Urinary bladder (tissue), 3 donors: ENCODE measurements at regions not wholly inside any gene's neighbourhood (a gene's known extent, or its start where the extent isn't known, plus 50 kb on each side); places are given as distances from the start of the nearest gene placed in this dataset.

Source experiments
- DNase-seq: peaks from one replicate; pipeline ENCODE4 v3.0.0-alpha.2; 2015; ENCODE audit errors: extremely low spot score
- H3K27ac ChIP-seq: one replicate; pipeline ENCODE4 v1.5.1; 2013; ENCODE audit warnings: low read depth, mild to moderate bottlenecking, moderate library complexity
- H3K36me3 ChIP-seq: one replicate; pipeline ENCODE4 v1.6.1; 2013; ENCODE audit warnings: mild to moderate bottlenecking, moderate library complexity; ENCODE audit not compliant: insufficient read depth
- H3K4me1 ChIP-seq: one replicate; pipeline ENCODE4 v1.6.1; 2013; ENCODE audit warnings: mild to moderate bottlenecking, moderate library complexity; ENCODE audit not compliant: insufficient read depth
- H3K4me3 ChIP-seq: one replicate; pipeline ENCODE4 v1.5.1; 2013; ENCODE audit warnings: low read depth, low read length
- WGBS: extraction: QIAGEN DNeasy Blood & Tissue Kit; methylation state at CpG from one replicate; pipeline ENCODE4 v1.1.7; 2013; 5-methylcytosine and 5-hydroxymethylcytosine counted together
- donor health status: healthy with polysubstance abuse.
- donor health status: healthy.

DNA sequence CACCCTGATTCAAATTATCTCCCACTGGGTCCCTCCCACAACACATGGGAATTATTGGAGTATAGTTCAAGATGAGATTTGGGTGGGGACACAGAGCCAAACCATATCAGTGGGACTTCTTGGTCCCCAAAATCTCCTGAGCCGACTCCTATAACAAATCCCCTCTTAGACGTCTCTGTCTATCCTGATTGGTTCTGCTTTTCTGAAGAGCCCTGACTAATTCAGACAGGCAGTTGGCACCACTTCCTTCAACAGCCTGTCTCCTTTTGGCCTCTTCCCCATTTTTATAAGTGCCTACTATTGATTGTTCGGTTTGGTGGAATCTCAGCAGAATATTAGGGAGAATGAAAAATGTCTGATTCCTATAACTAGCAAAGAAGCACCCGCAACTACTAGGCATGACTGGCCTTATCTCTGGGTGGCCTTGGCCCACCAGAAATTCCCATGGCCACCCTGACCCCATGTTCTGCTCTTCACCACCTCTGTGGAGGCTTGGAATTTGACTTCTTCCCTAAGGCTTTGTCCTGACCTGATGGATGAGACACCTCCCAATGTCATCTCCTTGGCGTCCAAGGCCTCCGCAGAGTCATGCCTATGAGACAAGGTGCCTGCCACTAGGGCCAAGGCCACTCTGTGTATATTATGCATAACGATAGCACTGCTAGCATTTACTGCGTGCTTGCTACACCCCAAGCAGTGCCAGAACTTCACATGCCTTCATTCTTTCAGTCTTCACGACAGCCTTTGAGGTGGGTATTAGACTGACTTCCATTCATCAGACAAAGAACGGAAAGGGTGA lies 218.9 kb upstream of the COPS8 start:
- 90% methylated on average over 10 of the region's 10 CpGs for WGBS
- Histone ChIP-seq H3K27ac (no peak overlapping the region), H3K36me3 (no peaks in the 10 kb centered on the region), H3K4me1 (no peaks in the 10 kb centered on the region), H3K4me3 (no peak overlapping the region)
- DNase-seq = no peak

DNA sequence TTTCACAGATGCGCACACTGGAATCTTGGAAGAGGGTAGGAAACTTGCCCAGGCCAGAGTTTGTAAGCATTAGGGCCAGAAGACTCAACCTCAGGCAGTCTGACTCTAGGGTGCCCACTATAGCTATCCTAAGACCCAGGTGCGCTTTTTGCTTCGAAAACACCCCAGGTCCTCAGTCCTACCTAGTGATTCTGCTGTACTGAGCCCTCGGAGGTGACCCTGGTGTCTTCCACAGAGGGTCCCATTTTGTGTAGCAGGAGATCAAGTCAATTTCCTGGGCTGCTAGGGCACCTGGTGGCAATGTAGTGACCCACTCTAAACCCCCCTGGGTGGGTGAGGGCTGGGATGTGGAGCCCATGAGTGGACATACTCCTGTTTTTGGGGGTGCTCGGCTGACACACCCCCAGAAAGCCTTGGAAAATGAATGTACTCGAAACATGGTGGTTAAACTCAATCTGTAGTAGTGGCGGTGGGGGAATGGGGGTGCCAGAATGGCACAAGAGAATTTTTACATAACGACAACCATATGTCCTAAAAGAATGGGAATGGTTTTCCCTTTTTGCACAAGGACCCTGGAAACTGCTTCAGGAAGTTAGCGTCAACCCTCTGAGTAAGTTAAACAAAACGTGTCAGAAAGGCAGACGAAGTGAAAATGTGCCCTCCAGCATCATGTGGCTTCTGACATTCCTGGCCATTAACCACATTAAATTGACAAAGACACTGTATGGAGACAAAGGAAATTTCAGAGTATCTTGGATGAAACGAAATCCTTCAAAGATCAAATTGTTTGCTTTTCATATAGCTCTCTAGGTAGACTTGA lies 218.0 kb upstream of the COPS8 start:
- WGBS = 85% methylated on average over 12 of the region's 12 CpGs
- H3K4me3 ChIP-seq = no peak overlapping the region
- no peaks in the 10 kb centered on the region for H3K36me3 ChIP-seq
- H3K27ac ChIP-seq = no peak overlapping the region
- H3K4me1 ChIP-seq = no peaks in the 10 kb centered on the region
- no peak for DNase-seq

DNA sequence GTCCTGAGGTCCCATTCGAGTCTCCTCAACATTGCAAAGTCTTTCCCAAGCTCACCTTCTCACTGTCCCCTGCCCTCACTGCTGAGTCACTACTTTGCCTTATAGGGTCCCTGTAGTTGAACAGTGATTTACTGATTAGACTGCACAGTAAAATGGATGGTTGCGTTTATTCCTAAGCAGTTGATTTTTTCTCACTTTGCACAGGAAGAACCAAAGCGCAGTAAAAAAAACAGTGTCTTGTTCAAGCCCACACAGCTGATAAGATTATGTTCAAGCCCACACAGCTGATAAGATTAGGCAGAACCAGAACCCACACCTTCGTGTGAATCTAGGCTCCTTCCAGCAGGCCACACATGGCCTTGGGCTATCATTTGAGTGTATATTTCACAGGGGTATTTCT lies 215.3 kb upstream of the COPS8 start:
- WGBS = 57% methylated on average over 4 of the region's 4 CpGs
- Histone ChIP-seq H3K4me1 (no peaks in the 10 kb centered on the region), H3K4me3 (no peak overlapping the region), H3K27ac (no peak overlapping the region), H3K36me3 (no peaks in the 10 kb centered on the region)
- DNase-seq = no peak

DNA sequence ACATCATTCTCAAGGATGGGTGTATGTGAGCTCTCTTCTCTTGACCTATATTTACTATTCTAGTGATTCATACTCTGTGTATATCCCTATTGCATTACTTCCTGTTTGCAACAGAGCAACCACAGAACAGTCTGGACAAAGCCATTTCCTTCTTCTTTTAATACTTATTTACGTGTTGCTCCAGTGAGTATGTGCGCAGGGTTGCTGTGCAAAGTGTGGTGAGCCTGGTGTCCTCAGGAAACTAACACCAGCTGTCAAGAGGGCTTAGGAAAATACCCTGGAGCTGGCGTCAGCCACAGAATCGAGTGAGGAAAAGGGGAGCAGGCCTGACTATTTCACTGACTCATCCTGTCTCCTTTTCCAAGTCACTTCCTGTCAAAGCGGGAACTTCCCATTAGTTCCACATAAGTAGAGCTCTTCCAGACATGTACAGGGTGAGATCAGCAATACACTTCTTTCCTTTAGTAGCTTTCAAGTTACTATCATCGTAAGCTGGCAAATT lies 214.1 kb upstream of the COPS8 start:
- Histone ChIP-seq H3K36me3 (no peaks in the 10 kb centered on the region), H3K27ac (peak overlapping the region; percentile 14), H3K4me1 (no peaks in the 10 kb centered on the region), H3K4me3 (no peak overlapping the region)
- WGBS = 40% methylated on average over 6 of the region's 6 CpGs
- no peak for DNase-seq

DNA sequence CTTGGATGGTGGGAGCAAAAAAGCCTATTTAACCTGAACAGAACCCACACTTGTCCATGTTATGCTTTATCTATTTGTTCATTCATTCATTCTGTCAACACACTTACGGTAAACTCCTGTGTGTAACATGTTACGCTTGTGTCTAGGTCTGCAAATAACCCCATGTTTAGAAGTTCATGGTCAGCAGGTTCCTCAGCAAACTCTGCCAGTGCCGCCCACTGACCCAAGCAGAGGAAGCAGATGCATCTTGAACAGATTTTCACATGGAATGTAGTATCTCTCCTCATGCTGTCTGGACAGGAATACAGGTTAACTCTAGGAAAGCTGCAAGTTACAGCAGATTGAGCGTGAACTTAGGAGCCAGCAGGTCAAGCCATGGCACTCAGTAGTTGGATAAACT lies 213.7 kb upstream of the COPS8 start:
- DNase-seq = no peak
- WGBS = 88% methylated on average over 4 of the region's 4 CpGs
- Histone ChIP-seq H3K27ac (peak overlapping the region; percentile 14), H3K36me3 (no peaks in the 10 kb centered on the region), H3K4me1 (no peaks in the 10 kb centered on the region), H3K4me3 (no peak overlapping the region)

DNA sequence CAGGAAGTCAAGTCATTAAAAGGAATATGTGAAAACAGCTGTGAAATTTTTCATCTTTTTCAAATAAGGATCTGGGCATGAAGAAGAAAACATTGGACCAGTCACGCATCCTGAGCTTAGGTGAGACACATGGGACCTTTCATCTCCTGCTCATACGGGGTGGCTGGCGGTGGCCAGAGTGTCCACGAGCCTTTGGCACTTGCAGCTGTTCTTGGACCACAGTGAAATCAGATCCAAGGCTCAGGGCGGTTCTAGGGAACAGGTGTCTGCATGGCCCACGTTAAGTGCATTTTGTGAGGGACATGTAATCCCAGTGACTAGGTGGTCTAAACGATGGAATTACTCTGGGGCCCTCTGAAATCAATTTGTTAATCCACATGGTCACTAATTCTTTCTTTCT lies 212.7 kb upstream of the COPS8 start:
- 84% methylated on average over 7 of the region's 7 CpGs for WGBS
- H3K27ac ChIP-seq = no peak overlapping the region
- H3K36me3 ChIP-seq = no peaks in the 10 kb centered on the region
- no peak overlapping the region for H3K4me3 ChIP-seq
- no peaks in the 10 kb centered on the region for H3K4me1 ChIP-seq
- no peak for DNase-seq

DNA sequence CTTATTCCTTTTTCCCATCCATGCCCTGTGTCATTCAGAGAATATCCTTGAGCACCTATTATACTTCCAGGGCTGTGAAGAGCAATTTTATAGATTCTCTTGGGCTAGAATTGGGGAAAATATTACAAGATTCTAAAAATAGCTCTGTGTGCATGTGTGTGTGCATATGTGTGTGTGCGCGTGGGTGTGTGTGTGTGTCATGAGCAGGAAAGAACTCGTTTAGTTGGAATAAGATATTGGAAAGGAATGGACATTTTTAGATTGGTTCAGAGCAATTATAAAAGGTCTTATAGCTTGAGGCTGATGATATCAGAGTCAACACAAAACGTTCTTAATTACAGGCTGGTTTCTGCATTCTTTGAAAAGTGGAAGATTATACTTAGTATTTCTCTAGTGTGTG lies 212.1 kb upstream of the COPS8 start:
- DNase-seq = no peak
- 52% methylated on average over 4 of the region's 4 CpGs for WGBS
- Histone ChIP-seq H3K27ac (no peak overlapping the region), H3K36me3 (no peaks in the 10 kb centered on the region), H3K4me3 (no peak overlapping the region), H3K4me1 (no peaks in the 10 kb centered on the region)

DNA sequence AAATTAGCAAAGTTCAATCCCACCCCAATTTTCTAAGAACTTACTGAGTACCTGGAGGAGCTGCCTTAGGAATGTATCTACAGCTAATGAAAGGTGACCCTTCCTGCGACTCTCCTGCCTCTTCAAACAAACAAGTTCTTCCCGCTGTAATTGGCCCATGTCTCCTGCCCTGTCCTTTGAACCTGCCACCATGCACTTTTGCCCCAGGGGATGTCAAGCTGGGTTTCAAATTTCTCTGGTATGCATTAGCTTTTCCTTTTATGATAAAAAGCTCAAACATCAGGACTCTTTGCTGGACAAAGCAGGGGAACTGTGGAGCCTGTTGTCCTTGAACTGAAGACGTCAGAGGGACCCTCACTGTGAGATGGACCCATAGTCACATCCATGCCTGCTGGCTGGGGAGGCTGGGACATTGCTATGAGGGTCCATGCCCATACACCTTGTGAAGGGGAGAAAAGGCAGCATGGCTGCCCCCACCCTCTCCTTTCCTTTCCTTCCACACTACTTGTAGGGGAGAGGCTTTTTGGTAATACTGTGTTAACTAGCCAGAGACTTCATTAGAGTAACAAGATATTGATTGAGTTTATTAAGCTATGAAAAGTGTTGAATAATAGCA lies 210.7 kb upstream of the COPS8 start:
- H3K4me1 ChIP-seq = no peaks in the 10 kb centered on the region
- no peak overlapping the region for H3K27ac ChIP-seq

DNA sequence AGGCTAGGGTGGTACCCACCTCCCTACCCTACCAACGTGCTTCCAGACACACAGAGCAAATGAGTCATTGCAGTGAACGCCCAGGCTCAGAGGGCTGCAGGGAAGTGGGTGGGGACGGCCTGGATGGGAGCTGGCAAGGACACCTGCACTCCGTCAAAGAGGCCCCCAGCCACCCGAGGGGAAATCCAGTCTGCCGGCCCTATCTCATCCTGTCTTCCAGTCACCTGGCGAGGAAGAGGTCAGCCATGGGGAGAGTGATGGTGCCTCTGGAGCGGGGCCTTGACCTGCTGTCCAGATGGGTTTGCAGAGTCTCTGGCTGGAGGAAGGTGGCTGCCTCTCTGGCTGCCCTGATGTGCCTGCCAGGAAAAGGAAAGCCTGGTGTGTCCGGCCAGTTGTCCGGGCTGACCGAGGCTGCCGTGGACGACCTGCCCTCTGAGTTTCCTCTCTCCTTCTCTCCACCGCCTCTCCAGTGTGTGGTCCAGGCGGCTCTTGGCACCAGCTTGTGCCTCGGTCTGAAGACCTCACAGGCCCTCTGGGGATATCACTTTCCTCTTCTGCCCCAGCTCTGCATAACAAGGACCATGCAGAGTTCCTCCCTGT lies 209.7 kb upstream of the COPS8 start:
- no peak overlapping the region for H3K27ac ChIP-seq
- no peak overlapping the region for H3K4me3 ChIP-seq
- DNase-seq = no peak
- no peaks in the 10 kb centered on the region for H3K36me3 ChIP-seq
- WGBS = 67% methylated on average over 16 of the region's 16 CpGs
- H3K4me1 ChIP-seq = no peaks in the 10 kb centered on the region

More for the DNA sequence above, 210.7 kb upstream of the COPS8 start:
- no peaks in the 10 kb centered on the region for H3K36me3 ChIP-seq
- DNase-seq = no peak
- H3K4me3 ChIP-seq = no peak overlapping the region
- WGBS = 94% methylated on average over 3 of the region's 3 CpGs

DNA sequence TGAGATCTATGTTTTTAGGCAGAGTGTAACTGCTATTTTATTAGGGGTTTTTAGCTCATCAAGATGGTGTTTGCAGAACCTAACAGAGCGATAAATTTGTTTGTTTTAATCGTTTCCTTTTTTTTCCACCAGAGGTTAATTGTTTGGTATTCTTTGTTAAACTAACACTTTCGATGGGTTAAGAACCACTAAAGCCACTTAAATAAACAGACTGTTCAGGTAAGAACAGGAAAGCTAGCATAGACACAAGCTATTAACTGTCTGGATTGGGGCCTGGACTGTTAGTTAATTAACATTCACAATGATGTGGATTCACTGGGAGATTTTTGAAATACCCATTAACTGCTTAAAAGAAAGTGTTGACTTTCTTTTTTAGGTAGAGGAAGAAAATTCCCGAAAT lies 209.0 kb upstream of the COPS8 start:
- Histone ChIP-seq H3K4me3 (no peak overlapping the region), H3K36me3 (no peaks in the 10 kb centered on the region), H3K4me1 (no peaks in the 10 kb centered on the region), H3K27ac (no peak overlapping the region)
- WGBS = 81% methylated on average over 4 of the region's 4 CpGs
- DNase-seq = no peak

DNA sequence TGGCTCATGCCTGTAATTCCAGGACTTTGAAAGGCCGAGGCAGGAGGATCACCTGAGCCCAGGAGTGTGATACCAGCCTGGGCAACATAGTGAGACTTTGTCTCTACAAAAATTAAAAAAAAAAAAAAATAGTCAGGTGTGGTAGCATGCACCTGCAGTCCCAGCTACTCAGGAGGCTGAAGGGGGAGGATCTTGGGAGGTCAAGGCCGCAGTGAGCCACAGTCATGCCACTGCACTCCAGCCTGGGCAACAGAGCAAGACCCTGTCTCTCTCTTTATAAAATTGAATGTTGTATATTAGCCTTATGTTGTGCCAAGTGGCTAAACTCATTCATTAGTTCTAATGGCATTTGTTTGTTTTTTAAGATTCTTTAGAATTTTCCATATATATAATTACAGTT lies 207.7 kb upstream of the COPS8 start:
- H3K4me3 ChIP-seq = no peak overlapping the region
- H3K36me3 ChIP-seq = no peaks in the 10 kb centered on the region
- no peak overlapping the region for H3K27ac ChIP-seq
- H3K4me1 ChIP-seq = no peaks in the 10 kb centered on the region
- DNase-seq = no peak
- 94% methylated on average over 2 of the region's 2 CpGs for WGBS

DNA sequence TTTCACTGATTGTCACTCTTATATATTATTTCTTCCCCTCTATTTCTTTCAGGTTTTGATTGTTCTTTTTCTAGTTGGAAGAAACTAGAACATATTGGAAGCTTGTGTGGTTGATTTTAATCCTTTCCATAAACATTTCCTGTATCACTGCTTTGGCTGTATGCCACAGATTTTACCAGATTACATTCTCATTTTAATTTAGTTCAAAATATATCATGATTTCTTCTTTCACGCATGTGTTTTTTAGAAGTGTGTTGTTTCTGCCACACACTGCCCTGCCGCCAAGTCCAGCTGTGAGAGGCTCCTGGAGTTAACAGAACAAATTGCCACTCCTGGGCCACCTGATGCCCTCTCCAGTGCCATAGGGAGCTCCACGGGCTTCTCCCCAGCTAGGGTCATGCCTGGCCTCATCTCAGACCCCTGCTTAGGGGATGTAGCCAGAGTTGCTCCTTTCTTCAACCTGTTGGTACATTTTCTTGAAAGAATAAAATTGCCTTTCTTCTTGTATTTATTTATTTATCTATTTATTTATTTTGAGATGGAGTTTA lies 206.2 kb upstream of the COPS8 start:
- no peak for DNase-seq
- H3K27ac ChIP-seq = no peak overlapping the region
- no peak overlapping the region for H3K4me3 ChIP-seq
- H3K4me1 ChIP-seq = no peaks in the 10 kb centered on the region
- no peaks in the 10 kb centered on the region for H3K36me3 ChIP-seq
- 77% methylated on average over 3 of the region's 3 CpGs for WGBS

DNA sequence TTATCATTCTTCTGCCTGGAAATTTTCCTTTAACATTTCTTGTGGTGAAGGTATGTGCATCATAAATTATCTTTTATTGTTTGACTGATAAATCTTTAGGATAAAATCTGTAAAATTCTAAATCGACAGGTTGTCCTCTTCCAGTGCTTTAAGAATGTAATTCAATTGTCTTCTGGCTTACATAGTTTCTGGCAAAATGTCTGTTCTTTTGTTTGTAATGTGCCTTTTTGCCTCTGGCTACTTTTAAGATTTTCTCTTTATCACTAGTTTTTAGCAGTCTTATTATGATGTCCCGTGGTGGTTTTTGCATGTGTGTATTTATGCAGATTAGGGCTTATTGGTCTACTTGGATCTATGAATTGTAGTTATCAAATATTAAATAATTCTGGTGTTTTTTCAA lies 203.6 kb upstream of the COPS8 start:
- WGBS = 75% methylated on average over 2 of the region's 2 CpGs
- no peaks in the 10 kb centered on the region for H3K4me1 ChIP-seq
- DNase-seq = no peak
- H3K4me3 ChIP-seq = no peak overlapping the region
- H3K27ac ChIP-seq = no peak overlapping the region
- H3K36me3 ChIP-seq = no peaks in the 10 kb centered on the region
